GM12864 (cell line): ENCODE measurements at regions not wholly inside any gene's neighbourhood (a gene's known extent, or its start where the extent isn't known, plus 50 kb on each side); places are given as distances from the start of the nearest gene placed in this dataset.

Experiments used
- DNase-seq: peaks from one replicate; pipeline ENCODE4 v3.0.0-alpha.2; 2011; ENCODE audit warnings: low read depth
- H3K4me3 ChIP-seq: 2 replicates; pipeline ENCODE4 v1.5.1; 2011; ENCODE audit warnings: mild to moderate bottlenecking, low read depth, low read length, control low read depth
- CTCF ChIP-seq: IDR thresholded peaks from 2 replicates; pipeline ENCODE4 v1.5.1; 2011; ENCODE audit warnings: low read depth, mild to moderate bottlenecking, moderate library complexity, low read length, control low read depth, inconsistent platforms; ENCODE audit errors: missing control alignments

GRCh38 chr2:216916956-216917650 lies 57.2 kb upstream of the TNP1 start:
- no peak for DNase-seq
- TF ChIP-seq CTCF, result no peak
- H3K4me3 ChIP-seq, result no peak overlapping the region

- no peak for DNase-seq
- no peak overlapping the region for H3K4me3 ChIP-seq
- no peak for TF ChIP-seq CTCF
These were observed 55.8 kb upstream of the TNP1 start for GRCh38 chr2:216915557-216916150.

GRCh38 chr2:216914491-216914890 lies 54.6 kb upstream of the TNP1 start:
- TF ChIP-seq CTCF, result no peak
- no peak for DNase-seq
- H3K4me3 ChIP-seq, result no peak overlapping the region

GRCh38 chr2:216911886-216912285 lies 52.0 kb upstream of the TNP1 start:
- H3K4me3 ChIP-seq, result no peak overlapping the region
- TF ChIP-seq CTCF, result no peak
- no peak for DNase-seq

GRCh38 chr2:216911008-216911407 lies 51.1 kb upstream of the TNP1 start:
- no peak for TF ChIP-seq CTCF
- no peak overlapping the region for H3K4me3 ChIP-seq
- DNase-seq, result no peak

- H3K4me3 ChIP-seq, result no peak overlapping the region
- no peak for TF ChIP-seq CTCF
- DNase-seq, result no peak
These were observed 49.8 kb upstream of the TNP1 start for GRCh38 chr2:216909541-216910210.
